ENCODE measurements at regions not wholly inside any gene's neighbourhood (a gene's known extent, or its start where the extent isn't known, plus 50 kb on each side); places are given as distances from the start of the nearest gene placed in this dataset.

DNA sequence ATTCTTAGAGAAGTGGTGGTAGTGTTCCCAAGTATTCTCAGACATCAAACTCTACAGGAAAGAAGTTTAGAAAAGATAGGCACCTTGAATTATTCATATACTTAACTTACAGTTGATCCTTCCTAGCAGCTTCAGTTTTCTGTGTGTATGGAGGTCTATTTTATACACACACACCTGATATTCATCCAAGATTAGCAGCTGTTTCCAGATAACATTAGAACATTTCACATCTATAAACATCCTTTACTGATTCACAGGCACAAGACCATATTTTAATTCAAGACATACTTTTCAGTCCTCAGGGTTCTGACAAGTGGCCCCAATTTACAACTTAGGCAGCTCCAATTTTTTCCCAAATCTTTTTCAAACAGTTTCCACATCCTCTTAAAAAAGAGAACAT, 287.8 kb upstream of the USP25 start:
- H3K36me3 ChIP-seq (ENCODE audit: control insufficient read depth in 4 of 4, insufficient read depth in 4 of 4, low read length in 3 of 4): no peaks in the 10 kb centered on the region
- no peaks in the 10 kb centered on the region for H3K9me3 ChIP-seq (ENCODE audit: control extremely low read depth in 1 of 5, control insufficient read depth in 4 of 5, insufficient read depth in 2 of 5, low read depth in 1 of 5, low read length in 4 of 5)
- peak overlapping the region in 6 of 7 experiments; percentile 8 to 88 (median 65) for H3K4me3 ChIP-seq (ENCODE audit: control insufficient read depth in 1 of 7, extremely low read depth in 1 of 7, insufficient read depth in 4 of 7, low read depth in 2 of 7, low read length in 6 of 7)
- ChIA-PET CTCF (interaction anchor here (1.7 kb wide), 2 partner anchors 11 to 41 kb away, joined by 5 to 6 read pairs; no protein-coding TSS in a partner anchor), POLR2A (interaction anchor here (1.1 to 1.6 kb wide), 2 partner anchors 198 to 376 kb away, joined by 3 to 6 read pairs; no protein-coding TSS in a partner anchor)
- no peaks in the 10 kb centered on the region for H3K27me3 ChIP-seq (replicated peaks in 2 of 5; ENCODE audit: control insufficient read depth in 4 of 5, insufficient read depth in 5 of 5, low read length in 4 of 5)
- H3K4me1 ChIP-seq (ENCODE audit: control extremely low read depth in 1 of 4, control insufficient read depth in 4 of 4, insufficient read depth in 4 of 4, low read length in 3 of 4): peaks cover 39 to 93% (median 63%) of the 10 kb centered on the region in 4 experiments
- H3K27ac ChIP-seq (ENCODE audit: insufficient read depth in 1 of 2, low read depth in 1 of 2, low read length in 2 of 2, poor library complexity in 1 of 2, severe bottlenecking in 2 of 2): peak overlapping the region; percentile 77 to 90
- DNase-seq: peak in 2 of 3 donors; percentile 55 to 77

DNA sequence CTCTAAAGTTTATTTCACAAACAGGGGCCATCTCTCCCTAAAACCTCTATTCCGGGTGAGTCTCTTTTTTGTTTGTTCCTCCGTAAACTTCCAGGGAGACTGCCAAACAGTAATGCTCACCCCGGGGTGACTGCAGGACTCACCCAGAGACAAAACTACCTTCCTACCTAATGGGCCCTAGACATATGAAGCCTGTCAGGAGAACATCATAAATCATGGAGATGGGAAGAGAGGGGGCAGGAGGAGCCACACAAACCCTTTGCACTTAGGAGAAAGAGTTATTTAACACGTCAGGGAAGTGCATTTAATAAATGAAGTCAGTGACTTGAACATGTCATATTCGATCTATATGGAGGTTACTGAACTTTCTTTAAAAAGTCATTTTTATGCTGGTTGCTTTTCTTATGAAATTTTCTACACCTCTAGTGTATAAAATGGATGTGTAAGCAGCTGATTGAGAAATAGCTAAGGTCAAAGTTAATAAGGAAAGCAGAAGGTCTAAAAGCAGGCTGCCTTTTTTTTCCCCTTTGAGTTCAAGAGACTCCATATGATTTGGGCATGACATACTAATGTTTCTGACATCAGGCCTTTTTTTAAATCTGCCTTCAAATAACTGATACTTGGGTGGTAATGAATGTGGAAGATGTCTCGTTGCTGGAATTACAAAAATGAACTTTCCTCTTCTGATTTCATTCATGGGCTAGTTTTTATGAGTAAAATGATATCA, 286.9 kb upstream of the USP25 start:
- no peaks in the 10 kb centered on the region for H3K27me3 ChIP-seq (replicated peaks in 2 of 5; ENCODE audit: control insufficient read depth in 4 of 5, insufficient read depth in 5 of 5, low read length in 4 of 5)

DNA sequence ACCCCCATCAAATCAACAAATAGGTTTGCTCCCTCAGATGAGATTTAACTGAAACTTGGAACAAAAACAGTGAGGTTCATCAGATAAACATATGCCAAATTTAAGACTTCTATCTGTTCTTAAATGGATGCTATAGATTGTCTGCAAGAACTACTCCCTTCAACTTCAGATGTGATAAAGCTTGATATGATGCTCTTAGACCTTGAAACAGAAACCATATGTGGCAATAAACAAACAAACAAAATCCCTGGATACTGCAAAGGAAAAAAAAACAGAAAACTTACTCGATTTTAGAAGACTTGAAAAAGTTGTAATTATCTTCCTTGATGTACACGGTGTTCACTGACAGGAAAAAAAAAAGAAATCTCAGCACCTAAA, 286.1 kb upstream of the USP25 start:
- ChIA-PET CTCF (no interaction called here), POLR2A (no interaction called here)
- Histone ChIP-seq H3K4me1 (ENCODE audit: control extremely low read depth in 1 of 4, control insufficient read depth in 4 of 4, insufficient read depth in 4 of 4, low read length in 3 of 4) (peaks cover 32 to 75% (median 52%) of the 10 kb centered on the region in 4 experiments), H3K27me3 (replicated peaks in 2 of 5; ENCODE audit: control insufficient read depth in 4 of 5, insufficient read depth in 5 of 5, low read length in 4 of 5) (no peaks in the 10 kb centered on the region), H3K27ac (ENCODE audit: insufficient read depth in 1 of 2, low read depth in 1 of 2, low read length in 2 of 2, poor library complexity in 1 of 2, severe bottlenecking in 2 of 2) (peak overlapping the region; percentile 77 to 90), H3K4me3 (ENCODE audit: control insufficient read depth in 1 of 7, extremely low read depth in 1 of 7, insufficient read depth in 4 of 7, low read depth in 2 of 7, low read length in 6 of 7) (peak overlapping the region in 6 of 7 experiments; percentile 1 to 88 (median 65)), H3K9me3 (ENCODE audit: control extremely low read depth in 1 of 5, control insufficient read depth in 4 of 5, insufficient read depth in 2 of 5, low read depth in 1 of 5, low read length in 4 of 5) (peaks cover 0 to 9% (median 3%) of the 10 kb centered on the region in 5 experiments), H3K36me3 (ENCODE audit: control insufficient read depth in 4 of 4, insufficient read depth in 4 of 4, low read length in 3 of 4) (no peaks in the 10 kb centered on the region)
- peak in 1 of 3 donors; percentile 31 for DNase-seq
- no CpG with 5 or more reads among the region's 2 CpGs for WGBS (ENCODE audit: insufficient coverage)

More for the DNA sequence above, 286.9 kb upstream of the USP25 start:
- peaks cover 0 to 3% (median 0%) of the 10 kb centered on the region in 5 experiments for H3K9me3 ChIP-seq (ENCODE audit: control extremely low read depth in 1 of 5, control insufficient read depth in 4 of 5, insufficient read depth in 2 of 5, low read depth in 1 of 5, low read length in 4 of 5)
- DNase-seq: peak in 1 of 3 donors; percentile 40
- POLR2A ChIA-PET: interaction anchor here (1.1 kb wide), 1 partner anchor 199 kb away, joined by 3 read pairs; no protein-coding TSS in a partner anchor
- WGBS (ENCODE audit: insufficient coverage): 0% methylated on average over 3 of the region's 6 CpGs
- no peaks in the 10 kb centered on the region for H3K36me3 ChIP-seq (ENCODE audit: control insufficient read depth in 4 of 4, insufficient read depth in 4 of 4, low read length in 3 of 4)
- peak overlapping the region in 6 of 7 experiments; percentile 28 to 88 (median 65) for H3K4me3 ChIP-seq (ENCODE audit: control insufficient read depth in 1 of 7, extremely low read depth in 1 of 7, insufficient read depth in 4 of 7, low read depth in 2 of 7, low read length in 6 of 7)
- peak overlapping the region; percentile 77 to 90 for H3K27ac ChIP-seq (ENCODE audit: insufficient read depth in 1 of 2, low read depth in 1 of 2, low read length in 2 of 2, poor library complexity in 1 of 2, severe bottlenecking in 2 of 2)
- CTCF ChIA-PET: interaction anchor here (0.6 kb wide), 1 partner anchor 38 kb away, joined by 4 read pairs; no protein-coding TSS in a partner anchor
- peaks cover 32 to 84% (median 58%) of the 10 kb centered on the region in 4 experiments for H3K4me1 ChIP-seq (ENCODE audit: control extremely low read depth in 1 of 4, control insufficient read depth in 4 of 4, insufficient read depth in 4 of 4, low read length in 3 of 4)

DNA sequence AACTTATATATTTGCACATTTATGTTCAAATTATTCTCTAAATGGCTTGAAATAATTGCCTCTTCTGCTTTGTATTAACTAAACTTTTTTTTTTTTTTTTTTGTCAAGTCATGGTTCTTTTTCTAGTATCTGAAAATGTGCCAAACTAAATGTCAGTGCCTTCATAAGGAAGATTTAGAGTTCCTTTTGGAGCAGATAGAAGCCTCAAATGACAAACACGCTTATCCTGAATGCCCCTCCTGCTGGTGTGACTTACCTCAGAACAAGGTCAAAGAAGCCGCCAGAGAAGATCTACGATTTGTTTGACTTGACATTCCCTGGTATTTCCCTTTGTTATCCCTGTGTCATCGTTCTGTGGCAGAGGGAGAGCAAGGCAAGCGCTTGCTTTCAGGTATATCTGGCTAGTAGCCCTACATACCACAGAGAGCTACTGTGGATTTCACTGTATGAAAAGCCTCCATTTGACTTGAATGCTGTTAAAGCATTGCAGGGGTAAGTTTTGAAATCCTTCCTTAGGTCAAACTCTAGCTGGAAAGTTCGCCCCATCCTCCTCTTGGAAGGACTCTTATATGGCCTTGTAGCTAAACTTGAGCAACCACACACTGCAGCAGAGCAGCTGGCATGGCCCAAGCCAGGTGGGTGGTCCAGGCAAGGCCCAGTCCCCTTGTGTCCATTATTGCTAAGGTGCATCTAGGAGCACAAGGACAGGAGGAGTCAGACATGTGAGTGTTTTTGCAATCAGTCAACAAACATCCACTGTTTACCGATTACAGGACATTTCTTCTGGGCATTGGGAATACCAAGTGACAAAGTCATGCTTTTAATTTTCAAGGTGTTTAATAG, 285.4 kb upstream of the USP25 start:
- Histone ChIP-seq H3K27me3 (replicated peaks in 2 of 5; ENCODE audit: control insufficient read depth in 4 of 5, insufficient read depth in 5 of 5, low read length in 4 of 5) (no peaks in the 10 kb centered on the region), H3K4me3 (ENCODE audit: control insufficient read depth in 1 of 7, extremely low read depth in 1 of 7, insufficient read depth in 4 of 7, low read depth in 2 of 7, low read length in 6 of 7) (peak overlapping the region in 6 of 7 experiments; percentile 1 to 88 (median 65)), H3K4me1 (ENCODE audit: control extremely low read depth in 1 of 4, control insufficient read depth in 4 of 4, insufficient read depth in 4 of 4, low read length in 3 of 4) (peaks cover 27 to 69% (median 49%) of the 10 kb centered on the region in 4 experiments), H3K9me3 (ENCODE audit: control extremely low read depth in 1 of 5, control insufficient read depth in 4 of 5, insufficient read depth in 2 of 5, low read depth in 1 of 5, low read length in 4 of 5) (peaks cover 0 to 10% (median 4%) of the 10 kb centered on the region in 5 experiments), H3K27ac (ENCODE audit: insufficient read depth in 1 of 2, low read depth in 1 of 2, low read length in 2 of 2, poor library complexity in 1 of 2, severe bottlenecking in 2 of 2) (peak overlapping the region; percentile 77 to 90), H3K36me3 (ENCODE audit: control insufficient read depth in 4 of 4, insufficient read depth in 4 of 4, low read length in 3 of 4) (no peaks in the 10 kb centered on the region)
- peak in 2 of 3 donors; percentile 70 to 76 for DNase-seq
- ChIA-PET POLR2A (no interaction called here), CTCF (no interaction called here)
- WGBS (ENCODE audit: insufficient coverage): 10% methylated on average over 4 of the region's 7 CpGs

DNA sequence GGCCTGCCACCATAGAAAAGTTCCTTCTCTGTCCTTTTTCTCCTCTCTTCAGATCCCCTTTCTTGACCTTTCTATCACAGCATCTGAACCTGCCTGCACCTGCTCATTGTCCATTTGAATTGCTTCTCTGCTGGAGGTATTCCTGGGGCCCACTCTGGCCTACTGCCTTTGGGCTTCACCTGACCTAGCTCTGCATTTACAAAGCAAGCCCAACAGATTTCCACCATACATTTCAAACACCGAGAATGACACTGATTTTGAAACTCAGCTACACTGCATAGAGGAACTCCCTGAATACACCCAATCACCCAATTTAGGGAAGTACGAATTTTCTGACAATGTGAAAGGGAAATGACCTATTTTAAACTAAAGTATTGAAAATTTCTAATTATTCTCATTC, 284.5 kb upstream of the USP25 start:
- WGBS (ENCODE audit: insufficient coverage): no CpG with 5 or more reads among the region's 2 CpGs
- no peaks in the 10 kb centered on the region for H3K36me3 ChIP-seq (ENCODE audit: control insufficient read depth in 4 of 4, insufficient read depth in 4 of 4, low read length in 3 of 4)
- peak overlapping the region in 5 of 7 experiments; percentile 2 to 46 (median 29) for H3K4me3 ChIP-seq (ENCODE audit: control insufficient read depth in 1 of 7, extremely low read depth in 1 of 7, insufficient read depth in 4 of 7, low read depth in 2 of 7, low read length in 6 of 7)
- no peaks in the 10 kb centered on the region for H3K27me3 ChIP-seq (replicated peaks in 2 of 5; ENCODE audit: control insufficient read depth in 4 of 5, insufficient read depth in 5 of 5, low read length in 4 of 5)
- peak in 2 of 3 donors; percentile 76 to 84 for DNase-seq
- ChIA-PET POLR2A (no interaction called here), CTCF (interaction anchor here (1.4 kb wide), 1 partner anchor 12 kb away, joined by 3 read pairs; no protein-coding TSS in a partner anchor)
- peaks cover 0 to 10% (median 4%) of the 10 kb centered on the region in 5 experiments for H3K9me3 ChIP-seq (ENCODE audit: control extremely low read depth in 1 of 5, control insufficient read depth in 4 of 5, insufficient read depth in 2 of 5, low read depth in 1 of 5, low read length in 4 of 5)
- peaks cover 20 to 60% (median 44%) of the 10 kb centered on the region in 4 experiments for H3K4me1 ChIP-seq (ENCODE audit: control extremely low read depth in 1 of 4, control insufficient read depth in 4 of 4, insufficient read depth in 4 of 4, low read length in 3 of 4)
- H3K27ac ChIP-seq (ENCODE audit: insufficient read depth in 1 of 2, low read depth in 1 of 2, low read length in 2 of 2, poor library complexity in 1 of 2, severe bottlenecking in 2 of 2): no peak overlapping the region

DNA sequence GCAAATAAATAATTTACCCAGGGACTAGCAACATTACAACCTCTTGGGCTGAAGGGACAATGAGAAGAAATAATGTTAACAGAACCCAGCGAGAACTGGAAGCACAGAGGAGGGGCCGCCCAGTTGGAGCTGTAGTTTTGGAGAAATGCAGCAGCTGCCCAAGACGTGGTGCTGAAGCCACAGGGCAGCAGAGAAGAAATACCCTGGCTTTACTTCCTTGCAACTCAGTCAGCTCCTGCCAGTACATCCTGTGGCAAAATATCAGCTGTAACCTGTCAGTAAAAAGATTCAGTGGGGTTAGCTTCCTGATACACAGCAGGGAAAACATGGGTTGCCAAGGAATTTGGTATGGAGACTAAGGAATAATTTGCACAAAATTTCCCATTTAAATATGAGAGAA, 283.6 kb upstream of the USP25 start:
- no peaks in the 10 kb centered on the region for H3K36me3 ChIP-seq (ENCODE audit: control insufficient read depth in 4 of 4, insufficient read depth in 4 of 4, low read length in 3 of 4)
- peaks cover 0 to 13% (median 4%) of the 10 kb centered on the region in 5 experiments for H3K9me3 ChIP-seq (ENCODE audit: control extremely low read depth in 1 of 5, control insufficient read depth in 4 of 5, insufficient read depth in 2 of 5, low read depth in 1 of 5, low read length in 4 of 5)
- H3K27ac ChIP-seq (ENCODE audit: insufficient read depth in 1 of 2, low read depth in 1 of 2, low read length in 2 of 2, poor library complexity in 1 of 2, severe bottlenecking in 2 of 2): peak overlapping the region in 1 of 2 experiments; percentile 56
- no CpG with 5 or more reads among the region's 3 CpGs for WGBS (ENCODE audit: insufficient coverage)
- ChIA-PET CTCF (interaction anchor here (1.4 kb wide), 1 partner anchor 13 kb away, joined by 3 read pairs; no protein-coding TSS in a partner anchor), POLR2A (no interaction called here)
- H3K27me3 ChIP-seq (replicated peaks in 2 of 5; ENCODE audit: control insufficient read depth in 4 of 5, insufficient read depth in 5 of 5, low read length in 4 of 5): no peaks in the 10 kb centered on the region
- peak in 2 of 3 donors; percentile 66 to 81 for DNase-seq
- H3K4me1 ChIP-seq (ENCODE audit: control extremely low read depth in 1 of 4, control insufficient read depth in 4 of 4, insufficient read depth in 4 of 4, low read length in 3 of 4): peaks cover 18 to 55% (median 40%) of the 10 kb centered on the region in 4 experiments
- H3K4me3 ChIP-seq (ENCODE audit: control insufficient read depth in 1 of 7, extremely low read depth in 1 of 7, insufficient read depth in 4 of 7, low read depth in 2 of 7, low read length in 6 of 7): peak overlapping the region in 4 of 7 experiments; percentile 26 to 46 (median 36)
